Smooth muscle cell of the brain vasculature (primary cell): ENCODE measurements at regions not wholly inside any gene's neighbourhood (a gene's known extent, or its start where the extent isn't known, plus 50 kb on each side); places are given as distances from the start of the nearest gene placed in this dataset.
A peak's percentile ranks its signal among the peaks of the same experiment; 100 is the strongest.
"Not testable (repeated sequence)": the region's sequence is repeated elsewhere in the genome, so short reads cannot be mapped to it uniquely, and the experiment has no call there.

Experiments
- DNase-seq: peaks from one replicate; pipeline ENCODE4 v3.0.0-alpha.2; 2012; ENCODE audit warnings: low read depth, low spot score

GRCh38 chr7:136533732-136534131 lies 334.7 kb upstream of the CHRM2 start:
- no peak for DNase-seq

- no peak for DNase-seq
Measured at GRCh38 chr7:136530831-136531230, 337.6 kb upstream of the CHRM2 start.

- peak; percentile 24 for DNase-seq
Measured at GRCh38 chr7:136528329-136528728, 340.1 kb upstream of the CHRM2 start.

GRCh38 chr7:136527554-136527953 lies 340.9 kb upstream of the CHRM2 start:
- DNase-seq, result no peak

- DNase-seq, result no peak
Measured at GRCh38 chr7:136526408-136527105, 341.9 kb upstream of the CHRM2 start.

- DNase-seq, result no peak
Measured at GRCh38 chr7:136523571-136523970, 344.9 kb upstream of the CHRM2 start.

- DNase-seq, result no peak
Measured at GRCh38 chr7:136517971-136518370, 350.5 kb upstream of the CHRM2 start.

GRCh38 chr7:136514776-136515175 lies 353.7 kb upstream of the CHRM2 start:
- DNase-seq, result no peak

GRCh38 chr7:136513744-136514143 lies 354.7 kb upstream of the CHRM2 start:
- DNase-seq, result no peak

GRCh38 chr7:136509466-136509865 lies 359.0 kb upstream of the CHRM2 start:
- no peak for DNase-seq

GRCh38 chr7:136502162-136502561 lies 366.3 kb upstream of the CHRM2 start:
- DNase-seq, result no peak

- no peak for DNase-seq
Measured at GRCh38 chr7:136501151-136501550, 367.3 kb upstream of the CHRM2 start.

- DNase-seq, result no peak
Measured at GRCh38 chr7:136496551-136496950, 371.9 kb upstream of the CHRM2 start.

GRCh38 chr7:136495081-136495480 lies 373.4 kb upstream of the CHRM2 start:
- no peak for DNase-seq

GRCh38 chr7:136492366-136492765 lies 376.1 kb upstream of the CHRM2 start:
- DNase-seq, result no peak

GRCh38 chr7:136489808-136490207 lies 378.6 kb upstream of the CHRM2 start:
- no peak for DNase-seq

- no peak for DNase-seq
Measured at GRCh38 chr7:136480901-136481300, 387.6 kb upstream of the CHRM2 start.

GRCh38 chr7:136479922-136480321 lies 388.5 kb upstream of the CHRM2 start:
- DNase-seq, result no peak

- no peak for DNase-seq
Measured at GRCh38 chr7:136470179-136470578, 398.3 kb upstream of the CHRM2 start.

- no peak for DNase-seq
Measured at GRCh38 chr7:136452949-136453348, 415.5 kb upstream of the CHRM2 start.

GRCh38 chr7:136446751-136447150 lies 421.7 kb upstream of the CHRM2 start:
- no peak for DNase-seq

GRCh38 chr7:136441835-136442234 lies 426.6 kb upstream of the CHRM2 start:
- no peak for DNase-seq

- not testable (repeated sequence) for DNase-seq
Measured at GRCh38 chr7:136431736-136432135, 436.7 kb upstream of the CHRM2 start.

GRCh38 chr7:136424058-136424457 lies 444.4 kb upstream of the CHRM2 start:
- DNase-seq, result no peak
